ENCODE measurements at regions not wholly inside any gene's neighbourhood (a gene's known extent, or its start where the extent isn't known, plus 50 kb on each side); places are given as distances from the start of the nearest gene placed in this dataset.

- Histone ChIP-seq H3K27me3 (no peaks in the 10 kb centered on the region), H3K4me3 (no peak overlapping the region)
Measured at GRCh38 chr2:195490319-195490718, 166.7 kb upstream of the SLC39A10 start.

DNA sequence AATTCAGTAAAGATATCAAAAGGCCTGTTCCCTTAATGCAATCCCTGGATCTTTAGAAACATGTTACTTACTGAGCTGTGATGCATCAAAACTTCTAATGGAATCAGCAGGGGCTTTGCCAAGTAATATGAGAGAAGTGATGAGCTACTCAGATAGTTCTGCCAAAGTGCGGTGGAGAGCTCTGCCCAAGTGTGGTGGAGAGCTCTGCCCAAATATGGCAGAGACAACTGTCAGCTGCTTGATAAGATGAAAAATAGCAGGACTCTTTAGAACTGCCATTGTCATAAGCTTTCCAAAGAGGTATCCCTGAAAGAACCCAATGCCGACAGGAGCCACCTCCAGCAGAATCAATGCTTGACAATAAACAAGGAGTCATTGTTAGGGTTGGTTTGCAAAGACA, 167.9 kb upstream of the SLC39A10 start:
- Histone ChIP-seq H3K9me3 (no peaks in the 10 kb centered on the region), H3K36me3 (no peaks in the 10 kb centered on the region), H3K4me1 (no peaks in the 10 kb centered on the region), H3K27ac (no peak overlapping the region), H3K27me3 (no peaks in the 10 kb centered on the region), H3K4me3 (no peak overlapping the region)
- TF ChIP-seq, protein P1, sequence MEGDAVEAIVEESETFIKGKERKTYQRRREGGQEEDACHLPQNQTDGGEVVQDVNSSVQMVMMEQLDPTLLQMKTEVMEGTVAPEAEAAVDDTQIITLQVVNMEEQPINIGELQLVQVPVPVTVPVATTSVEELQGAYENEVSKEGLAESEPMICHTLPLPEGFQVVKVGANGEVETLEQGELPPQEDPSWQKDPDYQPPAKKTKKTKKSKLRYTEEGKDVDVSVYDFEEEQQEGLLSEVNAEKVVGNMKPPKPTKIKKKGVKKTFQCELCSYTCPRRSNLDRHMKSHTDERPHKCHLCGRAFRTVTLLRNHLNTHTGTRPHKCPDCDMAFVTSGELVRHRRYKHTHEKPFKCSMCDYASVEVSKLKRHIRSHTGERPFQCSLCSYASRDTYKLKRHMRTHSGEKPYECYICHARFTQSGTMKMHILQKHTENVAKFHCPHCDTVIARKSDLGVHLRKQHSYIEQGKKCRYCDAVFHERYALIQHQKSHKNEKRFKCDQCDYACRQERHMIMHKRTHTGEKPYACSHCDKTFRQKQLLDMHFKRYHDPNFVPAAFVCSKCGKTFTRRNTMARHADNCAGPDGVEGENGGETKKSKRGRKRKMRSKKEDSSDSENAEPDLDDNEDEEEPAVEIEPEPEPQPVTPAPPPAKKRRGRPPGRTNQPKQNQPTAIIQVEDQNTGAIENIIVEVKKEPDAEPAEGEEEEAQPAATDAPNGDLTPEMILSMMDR (IDR thresholded peaks at IDR 0.05) = no peak
- TF ChIP-seq POLR2AphosphoS5 (IDR thresholded peaks at IDR 0.05) (no peak), EP300 (IDR thresholded peaks at IDR 0.05) (no peak), POLR2A (IDR thresholded peaks at IDR 0.05) (no peak)
- WGBS, 2 donors = 90 to 97% methylated on average over 2 of the region's 2 CpGs
- no peak for DNase-seq
- intact Hi-C loops (cut with DNase I) = no loop called here

More at GRCh38 chr2:195490319-195490718, 166.7 kb upstream of the SLC39A10 start:
- no peaks in the 10 kb centered on the region for H3K36me3 ChIP-seq
- 91 to 94% methylated on average over 2 of the region's 2 CpGs for WGBS, 2 donors
- no peaks in the 10 kb centered on the region for H3K9me3 ChIP-seq
- DNase-seq = no peak
- intact Hi-C loops (cut with DNase I) = no loop called here
- H3K27ac ChIP-seq = no peak overlapping the region
- H3K4me1 ChIP-seq = no peaks in the 10 kb centered on the region
- TF ChIP-seq POLR2AphosphoS5 (IDR thresholded peaks at IDR 0.05) = no peak
- TF ChIP-seq, protein P1 (IDR thresholded peaks at IDR 0.05) = no peak
- TF ChIP-seq EP300 (IDR thresholded peaks at IDR 0.05) = no peak

- no peaks in the 10 kb centered on the region for H3K36me3 ChIP-seq
- H3K27me3 ChIP-seq = no peaks in the 10 kb centered on the region
- H3K9me3 ChIP-seq = no peaks in the 10 kb centered on the region
- TF ChIP-seq, protein P1 (IDR thresholded peaks at IDR 0.05) = no peak
- TF ChIP-seq POLR2A (IDR thresholded peaks at IDR 0.05) (no peak), POLR2AphosphoS5 (IDR thresholded peaks at IDR 0.05) (no peak), EP300 (IDR thresholded peaks at IDR 0.05) (no peak)
- no peak overlapping the region for H3K4me3 ChIP-seq
- no peak for DNase-seq
- H3K27ac ChIP-seq = no peak overlapping the region
- H3K4me1 ChIP-seq = no peaks in the 10 kb centered on the region
- intact Hi-C loops (cut with DNase I) = no loop called here
Measured at GRCh38 chr2:195488567-195488966, 168.5 kb upstream of the SLC39A10 start.

DNA sequence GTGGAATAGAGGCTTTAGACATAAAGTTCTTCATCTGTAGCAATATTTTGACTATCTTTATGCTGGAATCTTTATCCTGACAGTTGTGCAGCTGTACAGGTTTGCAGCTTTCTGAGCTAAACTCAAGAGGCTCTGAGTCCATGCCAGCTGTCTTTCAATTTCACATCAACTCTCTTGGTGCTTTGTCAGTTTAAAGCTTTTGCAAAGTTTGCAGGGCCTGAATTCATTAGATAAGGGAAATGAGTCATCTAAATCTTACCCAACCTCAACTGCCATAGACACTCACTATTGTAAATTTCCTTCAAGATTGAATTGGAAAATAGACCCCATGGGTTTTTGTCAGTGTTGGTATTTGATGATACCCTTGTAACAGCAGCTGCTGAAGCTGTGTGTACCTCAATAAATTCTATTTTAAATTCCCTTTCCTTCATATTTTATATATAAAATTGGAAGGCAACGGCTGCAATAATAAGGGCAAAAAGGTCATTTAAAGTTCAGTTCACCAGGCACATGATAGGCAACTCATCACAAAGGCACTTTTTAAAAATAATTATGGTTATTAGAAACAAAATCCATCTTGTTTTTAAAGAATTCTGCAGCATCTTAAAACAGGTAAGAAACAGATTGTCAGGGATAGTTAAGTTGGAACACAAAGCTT, 169.9 kb upstream of the SLC39A10 start:
- intact Hi-C loops (cut with DNase I) = no loop called here
- H3K9me3 ChIP-seq = no peaks in the 10 kb centered on the region
- TF ChIP-seq POLR2A (IDR thresholded peaks at IDR 0.05) (no peak), EP300 (IDR thresholded peaks at IDR 0.05) (no peak), POLR2AphosphoS5 (IDR thresholded peaks at IDR 0.05) (no peak)
- TF ChIP-seq, protein P1 (IDR thresholded peaks at IDR 0.05) = no peak
- 43 to 74% methylated on average over 1 of the region's 1 CpG for WGBS, 2 donors
- H3K36me3 ChIP-seq = no peaks in the 10 kb centered on the region
- H3K27me3 ChIP-seq = no peaks in the 10 kb centered on the region
- H3K4me1 ChIP-seq = no peaks in the 10 kb centered on the region
- H3K4me3 ChIP-seq = no peak overlapping the region
- no peak for DNase-seq
- no peak overlapping the region for H3K27ac ChIP-seq

- Histone ChIP-seq H3K4me1 (no peaks in the 10 kb centered on the region), H3K27me3 (no peaks in the 10 kb centered on the region), H3K36me3 (no peaks in the 10 kb centered on the region), H3K4me3 (no peak overlapping the region), H3K27ac (no peak overlapping the region), H3K9me3 (no peaks in the 10 kb centered on the region)
- 27 to 42% methylated on average over 2 of the region's 2 CpGs for WGBS, 2 donors
- intact Hi-C loops (cut with DNase I) = no loop called here
- TF ChIP-seq POLR2A (IDR thresholded peaks at IDR 0.05) = no peak
- TF ChIP-seq, protein P1 (IDR thresholded peaks at IDR 0.05) = no peak
- TF ChIP-seq POLR2AphosphoS5 (IDR thresholded peaks at IDR 0.05) = no peak
- TF ChIP-seq EP300 (IDR thresholded peaks at IDR 0.05) = no peak
- DNase-seq = no peak
Measured at GRCh38 chr2:195486520-195486919, 170.5 kb upstream of the SLC39A10 start.

Data from sigmoid colon (tissue), 6 donors.